Mucosa of stomach (tissue), 1 donor: ENCODE measurements at regions not wholly inside any gene's neighbourhood (a gene's known extent, or its start where the extent isn't known, plus 50 kb on each side); places are given as distances from the start of the nearest gene placed in this dataset.
"Not testable (repeated sequence)": the region's sequence is repeated elsewhere in the genome, so short reads cannot be mapped to it uniquely, and the experiment has no call there.

Source experiments
- H3K27me3 ChIP-seq: one replicate; pipeline ENCODE4 v1.7.0; 2013; ENCODE audit warnings: mild to moderate bottlenecking, low read length; ENCODE audit not compliant: control insufficient read depth, insufficient read depth
- H3K36me3 ChIP-seq: one replicate; pipeline ENCODE4 v1.7.0; 2013; ENCODE audit warnings: low read length; ENCODE audit not compliant: control insufficient read depth, insufficient read depth
- H3K4me1 ChIP-seq: one replicate; pipeline ENCODE4 v1.7.0; 2013; ENCODE audit warnings: mild to moderate bottlenecking, low read length; ENCODE audit not compliant: control insufficient read depth, insufficient read depth
- H3K4me3 ChIP-seq: one replicate; pipeline ENCODE4 v1.7.0; 2013; ENCODE audit warnings: low read length
- H3K9ac ChIP-seq: one replicate; pipeline ENCODE4 v1.7.0; 2013; ENCODE audit warnings: mild to moderate bottlenecking, low read length, moderate library complexity
- H3K9me3 ChIP-seq: one replicate; pipeline ENCODE4 v1.7.0; 2013; ENCODE audit warnings: mild to moderate bottlenecking, low read length, moderate library complexity; ENCODE audit not compliant: control insufficient read depth
- donor health status: Pancreatic carcinoma.

DNA sequence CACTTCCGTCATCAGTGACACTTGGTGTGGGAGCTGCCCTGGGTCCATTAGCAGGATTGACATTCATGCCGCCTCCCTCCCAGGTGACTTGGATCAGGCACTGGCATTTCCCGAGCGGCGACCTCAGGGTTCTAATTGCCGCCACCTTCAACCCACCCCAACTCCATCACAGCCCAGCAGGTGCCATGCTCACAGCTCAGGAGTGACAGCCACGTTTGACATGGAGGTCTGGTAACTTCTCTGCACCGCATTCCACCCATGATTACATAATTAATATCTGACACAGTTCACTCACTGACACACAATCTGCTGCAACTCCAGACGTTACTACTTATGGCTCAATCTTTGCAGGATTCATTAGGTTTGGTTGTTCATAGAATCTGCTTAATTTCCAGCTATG is 450.9 kb upstream of the MYT1L start:
- no peak overlapping the region for H3K9ac ChIP-seq
- H3K4me3 ChIP-seq = no peak overlapping the region
- no peaks in the 10 kb centered on the region for H3K4me1 ChIP-seq
- no peaks in the 10 kb centered on the region for H3K27me3 ChIP-seq
- H3K9me3 ChIP-seq = no peaks in the 10 kb centered on the region
- no peaks in the 10 kb centered on the region for H3K36me3 ChIP-seq

DNA sequence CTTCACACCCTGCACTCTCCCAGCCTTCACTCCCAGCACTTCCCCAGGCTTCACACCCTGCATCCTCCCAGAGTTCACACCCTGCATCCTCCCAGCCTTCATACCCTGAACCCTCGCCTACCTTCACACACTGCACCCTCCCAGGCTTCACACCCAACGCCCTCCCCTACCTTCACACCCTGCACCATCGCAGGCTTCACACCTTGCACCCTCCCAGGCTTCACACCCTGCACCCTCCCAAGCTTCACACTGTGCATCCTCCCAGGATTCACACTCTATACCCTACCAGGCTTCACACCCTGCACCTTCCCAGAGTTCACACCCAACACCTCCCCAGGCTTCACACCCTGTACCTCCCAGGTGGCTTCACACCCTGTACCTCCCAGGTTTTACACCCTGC is 448.7 kb upstream of the MYT1L start:
- H3K9ac ChIP-seq = no peak overlapping the region
- no peaks in the 10 kb centered on the region for H3K4me1 ChIP-seq
- H3K27me3 ChIP-seq = no peaks in the 10 kb centered on the region
- no peak overlapping the region for H3K4me3 ChIP-seq
- no peaks in the 10 kb centered on the region for H3K9me3 ChIP-seq
- H3K36me3 ChIP-seq = no peaks in the 10 kb centered on the region

DNA sequence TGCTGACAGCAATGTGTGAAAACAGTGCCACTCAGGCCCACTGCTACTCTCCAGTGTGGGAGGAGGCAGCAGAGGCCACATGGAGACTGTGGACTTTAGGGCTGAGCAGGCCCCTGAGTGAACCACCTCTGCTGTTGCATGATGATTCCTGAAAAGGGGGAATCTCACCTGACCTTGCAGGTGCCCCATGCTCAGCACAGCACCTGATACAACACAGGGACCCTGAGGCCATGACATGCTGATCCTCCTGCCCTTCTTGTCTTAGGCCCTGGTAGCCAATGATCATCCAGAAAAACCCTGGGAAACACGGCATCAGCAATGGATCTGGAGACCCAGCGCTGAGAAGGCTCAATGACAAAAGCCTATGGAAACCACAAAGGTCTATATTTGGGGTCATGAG is 446.8 kb upstream of the MYT1L start:
- no peaks in the 10 kb centered on the region for H3K36me3 ChIP-seq
- H3K27me3 ChIP-seq = no peaks in the 10 kb centered on the region
- H3K9me3 ChIP-seq = no peaks in the 10 kb centered on the region
- no peak overlapping the region for H3K4me3 ChIP-seq
- no peaks in the 10 kb centered on the region for H3K4me1 ChIP-seq
- no peak overlapping the region for H3K9ac ChIP-seq

DNA sequence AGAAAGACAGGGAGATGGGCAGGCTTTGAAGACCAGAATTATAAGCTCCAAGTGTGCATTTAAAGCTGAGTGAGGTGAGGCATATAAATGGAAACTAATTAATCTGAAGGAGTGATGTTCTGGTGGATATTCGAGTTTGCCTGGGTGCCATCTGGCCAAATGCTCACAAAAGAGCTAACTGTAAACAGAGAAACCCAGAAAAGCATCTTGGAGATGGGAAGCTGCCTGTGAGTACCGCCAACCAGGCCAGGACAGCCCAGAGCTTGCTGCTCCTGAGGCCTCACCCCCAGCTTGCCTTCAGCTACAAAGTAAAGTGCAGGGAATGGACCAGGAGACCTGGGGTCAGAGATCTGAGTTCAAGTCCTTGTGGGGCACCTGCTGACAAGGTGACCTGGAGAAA is 446.1 kb upstream of the MYT1L start:
- Histone ChIP-seq H3K9ac (no peak overlapping the region), H3K36me3 (no peaks in the 10 kb centered on the region), H3K4me1 (no peaks in the 10 kb centered on the region), H3K9me3 (no peaks in the 10 kb centered on the region), H3K4me3 (no peak overlapping the region), H3K27me3 (no peaks in the 10 kb centered on the region)

DNA sequence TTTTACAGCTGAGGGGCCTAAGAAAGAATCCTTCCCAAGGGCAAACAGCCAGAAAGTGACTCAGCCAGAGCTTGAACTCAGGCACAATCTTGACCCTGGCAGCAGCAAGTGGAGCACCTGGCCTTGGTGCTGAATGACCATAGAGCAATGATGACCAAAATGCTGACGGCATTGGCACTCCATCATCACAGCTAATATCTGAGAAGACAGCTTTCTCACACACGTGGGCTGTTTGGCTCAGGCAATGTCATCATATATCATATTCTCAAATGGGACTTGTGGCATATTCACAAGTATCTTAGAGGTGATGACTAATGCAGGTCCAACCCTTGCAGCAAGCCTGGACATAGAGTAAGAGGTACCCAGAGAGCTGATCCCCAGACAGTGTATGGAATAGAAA is 443.9 kb upstream of the MYT1L start:
- Histone ChIP-seq H3K36me3 (no peaks in the 10 kb centered on the region), H3K27me3 (no peaks in the 10 kb centered on the region), H3K9ac (no peak overlapping the region), H3K4me1 (no peaks in the 10 kb centered on the region), H3K9me3 (no peaks in the 10 kb centered on the region), H3K4me3 (no peak overlapping the region)

DNA sequence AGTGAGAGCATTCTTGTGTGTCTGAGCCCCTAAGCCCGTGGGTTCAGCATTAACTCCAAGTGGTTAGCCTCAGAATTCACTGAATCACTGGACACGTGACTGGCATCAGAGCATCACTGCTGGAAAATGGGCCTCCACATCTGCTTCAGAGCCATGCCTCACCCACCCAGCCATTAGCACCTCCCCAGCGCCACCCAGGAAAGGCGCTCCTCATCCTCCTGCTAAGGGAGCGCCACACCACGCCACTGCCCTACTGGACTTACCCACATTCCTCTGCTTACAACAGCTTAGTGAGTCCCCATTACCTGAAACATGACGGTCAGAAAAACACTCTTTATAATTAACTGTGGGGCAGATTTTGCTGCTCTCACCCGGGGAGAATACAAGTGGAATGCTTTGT is 442.6 kb upstream of the MYT1L start:
- Histone ChIP-seq H3K4me3 (no peak overlapping the region), H3K4me1 (no peaks in the 10 kb centered on the region), H3K9ac (no peak overlapping the region), H3K36me3 (no peaks in the 10 kb centered on the region), H3K27me3 (no peaks in the 10 kb centered on the region), H3K9me3 (no peaks in the 10 kb centered on the region)

DNA sequence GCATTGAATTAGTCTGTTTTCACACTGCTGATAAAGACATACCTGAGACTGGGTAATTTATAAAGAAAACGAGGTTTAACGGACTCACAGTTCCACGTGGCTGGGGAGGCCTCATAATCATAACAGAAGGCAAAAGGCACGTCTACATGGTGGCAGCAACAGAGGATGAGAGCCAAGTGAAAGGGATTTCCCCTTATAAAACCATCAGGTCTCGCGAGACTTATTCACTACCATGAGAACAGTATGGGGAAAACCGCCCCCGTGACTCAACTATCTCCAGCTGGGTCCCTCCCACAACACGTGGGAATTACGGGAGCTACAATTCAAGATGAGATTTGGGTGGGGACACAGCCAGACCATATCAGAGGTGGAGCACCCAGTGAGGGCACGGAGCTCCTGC is 442.0 kb upstream of the MYT1L start:
- H3K9ac ChIP-seq, H3K4me1 ChIP-seq, H3K36me3 ChIP-seq, H3K4me3 ChIP-seq, H3K27me3 ChIP-seq, H3K9me3 ChIP-seq: not testable (repeated sequence)

DNA sequence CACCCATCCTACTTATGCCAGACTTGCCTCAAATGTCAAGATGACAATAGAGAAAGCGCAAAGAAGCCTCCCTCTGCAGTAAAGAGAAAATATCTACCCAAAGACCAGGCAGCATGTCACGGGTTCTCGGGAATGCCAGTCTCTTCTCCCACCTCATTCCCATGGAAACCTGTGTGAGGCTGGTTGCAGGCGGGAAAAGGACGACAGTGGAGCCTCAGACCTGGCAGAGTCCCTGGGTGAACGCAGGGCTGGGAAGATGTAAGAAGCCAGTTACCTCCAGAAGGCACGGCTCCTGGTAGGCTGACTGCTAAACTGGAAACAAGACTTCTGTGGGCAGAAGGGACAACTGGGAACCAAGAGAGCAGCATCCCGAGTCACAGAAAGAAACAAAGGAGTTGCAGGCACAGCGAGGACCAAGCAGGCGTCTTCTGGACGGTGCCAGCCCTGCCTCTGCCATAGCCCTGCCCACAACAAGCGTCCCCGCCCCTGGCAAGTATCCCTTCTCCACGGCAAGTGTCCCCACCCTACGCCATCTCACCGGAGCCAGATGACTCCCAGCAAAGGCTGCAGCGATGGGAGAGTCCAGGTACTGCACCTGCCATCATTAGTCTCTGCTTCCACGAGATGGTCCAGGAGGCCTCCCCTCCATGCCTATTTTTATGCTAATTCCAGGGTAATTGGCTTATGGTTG is 440.8 kb upstream of the MYT1L start:
- Histone ChIP-seq H3K36me3 (no peaks in the 10 kb centered on the region), H3K9me3 (no peaks in the 10 kb centered on the region), H3K27me3 (no peaks in the 10 kb centered on the region), H3K9ac (no peak overlapping the region), H3K4me3 (no peak overlapping the region), H3K4me1 (no peaks in the 10 kb centered on the region)

DNA sequence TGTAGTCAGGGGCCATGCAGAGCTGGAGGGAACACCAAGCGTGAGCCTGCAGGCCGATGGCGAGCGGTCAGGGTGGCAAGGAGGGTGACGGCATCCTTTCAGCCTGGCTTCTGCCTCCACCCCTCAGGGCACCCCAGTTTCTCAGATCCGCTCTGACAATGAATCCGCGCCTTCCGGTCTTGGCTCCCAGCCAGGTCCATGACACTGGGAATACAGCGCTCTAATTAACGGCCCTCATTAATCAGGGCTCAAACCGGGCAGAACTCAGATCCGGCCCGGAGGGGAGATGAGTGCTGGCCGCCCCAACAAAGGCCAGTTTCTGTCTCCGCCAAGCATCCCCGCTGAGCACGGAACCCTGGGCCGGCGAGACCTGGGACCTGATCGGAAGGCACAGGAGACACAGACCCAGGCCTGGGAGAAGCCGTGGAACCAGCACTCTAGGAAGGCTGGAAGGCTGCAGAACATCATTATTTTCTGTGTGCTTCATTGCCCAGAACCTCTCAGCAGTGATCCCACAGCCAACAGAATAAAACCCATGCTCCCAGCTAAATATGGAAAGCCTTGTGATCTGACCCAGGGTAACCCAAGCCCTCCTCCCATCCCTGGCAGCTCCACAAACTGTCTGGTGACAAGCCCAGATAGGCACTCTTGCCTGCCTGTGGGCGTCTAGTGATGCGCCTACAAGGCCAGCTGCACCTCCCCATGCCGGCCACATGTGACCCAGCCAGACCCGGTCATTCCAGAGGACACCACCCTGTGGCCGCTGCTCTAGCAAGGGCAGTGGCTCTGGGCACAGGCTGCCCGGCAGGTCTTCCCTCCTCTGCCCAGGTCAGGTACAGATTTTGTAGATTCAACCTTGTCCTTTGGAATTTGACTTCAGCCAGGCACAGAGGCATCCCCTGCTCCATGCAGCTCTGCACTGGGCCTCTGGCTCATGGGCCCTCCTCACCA is 438.7 kb upstream of the MYT1L start:
- Histone ChIP-seq H3K4me1 (no peaks in the 10 kb centered on the region), H3K27me3 (no peaks in the 10 kb centered on the region), H3K9ac (no peak overlapping the region), H3K4me3 (no peak overlapping the region), H3K36me3 (no peaks in the 10 kb centered on the region), H3K9me3 (no peaks in the 10 kb centered on the region)

DNA sequence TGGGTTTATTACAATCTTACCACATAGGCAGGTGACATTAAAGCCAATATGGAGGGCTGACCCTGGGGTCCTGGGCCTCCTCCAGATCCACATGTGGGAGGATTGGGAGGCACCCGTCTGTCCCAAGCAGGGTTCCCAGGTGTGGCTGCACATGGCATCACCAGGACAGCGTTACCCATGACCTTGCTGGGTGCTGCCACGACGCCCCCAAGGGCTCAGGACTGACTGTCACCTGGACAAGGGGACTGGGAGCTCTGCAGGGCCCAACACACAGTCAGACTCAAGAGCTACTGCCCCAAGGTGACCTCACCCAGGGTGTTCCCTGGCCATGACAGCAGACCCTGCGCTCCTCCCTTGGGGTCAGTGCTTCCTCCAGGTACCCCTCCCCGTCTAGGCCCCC is 437.4 kb upstream of the MYT1L start:
- Histone ChIP-seq H3K4me1 (no peaks in the 10 kb centered on the region), H3K36me3 (no peaks in the 10 kb centered on the region), H3K9me3 (no peaks in the 10 kb centered on the region), H3K27me3 (no peaks in the 10 kb centered on the region), H3K4me3 (no peak overlapping the region), H3K9ac (no peak overlapping the region)

DNA sequence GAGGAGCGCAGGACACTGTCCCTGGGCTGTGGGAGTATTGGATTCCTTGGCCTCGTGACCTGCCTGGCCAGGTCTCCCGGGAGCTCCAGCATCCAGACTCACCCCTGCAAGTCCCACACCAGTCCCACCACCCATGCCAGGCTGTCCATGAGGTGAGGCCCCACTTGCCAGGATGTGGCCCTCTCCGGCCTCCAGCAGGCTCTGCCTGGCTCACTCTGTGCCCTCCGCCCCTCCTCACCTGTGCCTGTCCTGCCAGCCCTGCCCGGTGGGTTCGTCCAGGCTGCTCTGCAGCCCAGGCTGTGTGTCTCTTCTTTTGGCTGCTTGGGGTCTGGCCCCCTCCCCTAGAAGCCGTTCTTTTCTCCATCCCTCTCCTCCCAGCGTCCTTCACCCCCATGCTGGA is 436.8 kb upstream of the MYT1L start:
- no peaks in the 10 kb centered on the region for H3K9me3 ChIP-seq
- H3K4me1 ChIP-seq = no peaks in the 10 kb centered on the region
- H3K27me3 ChIP-seq = no peaks in the 10 kb centered on the region
- H3K9ac ChIP-seq = no peak overlapping the region
- no peak overlapping the region for H3K4me3 ChIP-seq
- H3K36me3 ChIP-seq = no peaks in the 10 kb centered on the region

DNA sequence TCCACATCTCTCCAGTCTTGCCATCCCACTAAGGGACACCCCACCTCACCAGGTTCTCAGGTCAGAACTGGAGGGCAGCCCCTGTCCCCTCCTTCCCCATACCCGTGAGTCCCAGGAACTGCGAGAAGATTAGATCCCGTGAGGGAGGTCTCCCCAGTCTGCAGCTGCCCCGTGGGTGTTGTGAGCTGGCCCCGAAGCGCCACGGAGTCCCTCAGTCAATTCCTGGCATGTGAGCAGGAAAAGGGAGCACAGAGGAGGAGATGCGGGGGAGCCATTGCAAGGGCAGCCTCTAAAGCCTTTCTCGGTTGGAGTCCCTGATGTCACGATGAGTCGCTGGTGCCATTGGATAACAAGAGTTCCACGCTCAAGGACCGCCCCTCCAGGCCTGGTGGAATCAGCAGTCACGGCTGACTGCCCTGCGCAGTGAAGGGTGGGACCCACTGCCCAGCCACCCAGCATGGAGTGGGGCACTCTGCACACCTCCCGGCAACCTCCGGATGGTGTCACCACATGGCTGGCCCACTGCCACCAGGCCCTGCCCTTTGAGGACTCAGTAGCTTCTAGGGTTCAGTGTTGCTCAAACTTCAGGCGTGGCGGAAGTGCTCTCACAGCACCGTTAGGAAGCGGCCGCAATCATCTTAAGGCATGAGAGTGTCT is 434.9 kb upstream of the MYT1L start:
- H3K9me3 ChIP-seq = no peaks in the 10 kb centered on the region
- H3K36me3 ChIP-seq = no peaks in the 10 kb centered on the region
- no peaks in the 10 kb centered on the region for H3K4me1 ChIP-seq
- no peaks in the 10 kb centered on the region for H3K27me3 ChIP-seq
- H3K9ac ChIP-seq = no peak overlapping the region
- H3K4me3 ChIP-seq = no peak overlapping the region
